Pons (tissue), 1 donor: ENCODE measurements at regions not wholly inside any gene's neighbourhood (a gene's known extent, or its start where the extent isn't known, plus 50 kb on each side); places are given as distances from the start of the nearest gene placed in this dataset.

Source experiments
- DNase-seq: peaks from one replicate; pipeline ENCODE4 v3.0.0-alpha.2; 2016; ENCODE audit warnings: low spot score

- DNase-seq: no peak
These were observed 438.5 kb downstream of the LRIG3 start for GRCh38 chr12:58481811-58482210.

- DNase-seq: no peak
These were observed 433.0 kb downstream of the LRIG3 start for GRCh38 chr12:58487255-58487654.

GRCh38 chr12:58487678-58488161, 432.6 kb downstream of the LRIG3 start:
- no peak for DNase-seq

- DNase-seq: no peak
These were observed 430.9 kb downstream of the LRIG3 start for GRCh38 chr12:58489394-58489793.

- no peak for DNase-seq
These were observed 429.0 kb downstream of the LRIG3 start for GRCh38 chr12:58491306-58491705.

- no peak for DNase-seq
These were observed 423.7 kb downstream of the LRIG3 start for GRCh38 chr12:58496411-58497190.

GRCh38 chr12:58500399-58500798, 419.9 kb downstream of the LRIG3 start:
- no peak for DNase-seq

- DNase-seq: peak; percentile 12
These were observed 418.1 kb downstream of the LRIG3 start for GRCh38 chr12:58502226-58502625.

GRCh38 chr12:58502841-58503240, 417.5 kb downstream of the LRIG3 start:
- no peak for DNase-seq

- DNase-seq: no peak
These were observed 416.6 kb downstream of the LRIG3 start for GRCh38 chr12:58503731-58504130.

- no peak for DNase-seq
These were observed 416.0 kb downstream of the LRIG3 start for GRCh38 chr12:58504143-58504938.

- DNase-seq: no peak
These were observed 411.0 kb downstream of the LRIG3 start for GRCh38 chr12:58509116-58509885.

GRCh38 chr12:58513301-58513834, 406.9 kb downstream of the LRIG3 start:
- DNase-seq: no peak

- no peak for DNase-seq
These were observed 406.5 kb downstream of the LRIG3 start for GRCh38 chr12:58513852-58514251.

GRCh38 chr12:58519839-58520238, 400.5 kb downstream of the LRIG3 start:
- DNase-seq: no peak

- DNase-seq: no peak
These were observed 399.2 kb downstream of the LRIG3 start for GRCh38 chr12:58521152-58521551.

- no peak for DNase-seq
These were observed 398.5 kb downstream of the LRIG3 start for GRCh38 chr12:58521796-58522195.

- no peak for DNase-seq
These were observed 396.9 kb downstream of the LRIG3 start for GRCh38 chr12:58523360-58523759.

- DNase-seq: no peak
These were observed 392.0 kb downstream of the LRIG3 start for GRCh38 chr12:58528271-58528670.

GRCh38 chr12:58529114-58529665, 391.1 kb downstream of the LRIG3 start:
- DNase-seq: no peak

- no peak for DNase-seq
These were observed 390.2 kb downstream of the LRIG3 start for GRCh38 chr12:58529897-58530741.
